ENCODE measurements at regions not wholly inside any gene's neighbourhood (a gene's known extent, or its start where the extent isn't known, plus 50 kb on each side); places are given as distances from the start of the nearest gene placed in this dataset.

DNA sequence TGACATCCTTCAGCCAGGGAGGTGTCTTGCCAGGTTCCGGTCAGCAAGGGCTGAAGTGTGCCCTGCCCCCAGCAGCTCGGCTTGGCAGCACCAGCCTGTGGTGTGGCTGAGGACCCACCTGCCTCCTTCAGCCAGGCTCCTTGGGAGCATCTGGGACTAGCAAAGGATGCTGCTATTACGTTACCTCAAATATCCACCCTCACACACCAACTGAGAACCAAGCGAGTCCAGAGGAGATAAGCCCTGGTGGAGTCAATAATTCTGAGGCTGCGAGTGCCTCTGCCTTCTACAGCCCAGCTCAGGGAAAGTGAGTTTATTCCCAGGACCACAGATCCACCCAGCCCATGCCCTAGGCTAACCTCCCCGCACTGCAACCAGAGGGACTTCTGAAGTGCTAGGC, 57.1 kb upstream of the FSTL4 start:
- DNase-seq (ENCODE audit: low read depth in 4 of 4, low spot score in 3 of 4): no peak

- no peak for DNase-seq (ENCODE audit: low read depth in 4 of 4, low spot score in 3 of 4)
These were observed 56.1 kb upstream of the FSTL4 start for GRCh38 chr5:133668458-133668857.

- no peak for DNase-seq (ENCODE audit: low read depth in 4 of 4, low spot score in 3 of 4)
These were observed 54.9 kb upstream of the FSTL4 start for GRCh38 chr5:133667217-133667616.

GRCh38 chr5:133665571-133665970, 53.2 kb upstream of the FSTL4 start:
- DNase-seq (ENCODE audit: low read depth in 4 of 4, low spot score in 3 of 4): no peak

DNA sequence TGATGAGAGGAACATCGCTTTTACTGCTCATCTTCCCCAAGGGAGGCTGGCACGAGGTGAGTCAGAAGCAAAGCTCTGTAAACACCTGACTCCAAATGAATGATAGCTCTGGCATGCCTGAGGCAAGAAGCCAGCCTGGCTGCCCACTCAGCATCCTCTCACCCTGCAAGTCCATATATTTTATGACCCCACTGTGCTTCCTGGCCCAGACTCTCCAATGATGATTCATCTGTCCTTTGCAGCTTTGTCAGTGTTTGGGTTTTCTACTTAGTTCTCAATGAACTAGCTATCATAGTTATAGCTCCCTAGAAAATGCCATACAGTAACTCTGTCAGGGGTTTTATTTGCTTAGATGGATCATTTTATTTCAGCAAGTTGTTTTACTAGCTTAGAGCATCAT, 52.1 kb upstream of the FSTL4 start:
- no peak for DNase-seq (ENCODE audit: low read depth in 4 of 4, low spot score in 3 of 4)

GRCh38 chr5:133663397-133664054, 51.2 kb upstream of the FSTL4 start:
- DNase-seq (ENCODE audit: low read depth in 4 of 4, low spot score in 3 of 4): no peak

- no peak for DNase-seq (ENCODE audit: low read depth in 4 of 4, low spot score in 3 of 4)
These were observed 50.2 kb upstream of the FSTL4 start for GRCh38 chr5:133662578-133662977.

All from right renal pelvis (tissue), 4 donors.